SK-N-SH treated with all-trans-retinoic acid at 6 μM for 48 hours (cell line): ENCODE measurements at regions not wholly inside any gene's neighbourhood (a gene's known extent, or its start where the extent isn't known, plus 50 kb on each side); places are given as distances from the start of the nearest gene placed in this dataset.

Experiments
- ATAC-seq: fragments of 200-7000 bp; cut with Tn5 transposase; 3 replicates; pipeline ENCODE4 v1.9.1; 2020; ENCODE audit warnings: mild to moderate bottlenecking, moderate library complexity
- ARNTL ChIP-seq: fragments of 450-650 bp; formaldehyde crosslinking; IDR thresholded peaks from 2 replicates; pipeline ENCODE4 v1.5.0; 2020; ENCODE audit warnings: low read depth, mild to moderate bottlenecking, moderate library complexity, borderline replicate concordance
- BACH2 ChIP-seq: fragments of 250-450 bp; sonication (Bioruptor Pico); IDR thresholded peaks from 2 replicates; pipeline ENCODE4 v1.9.0; 2021; ENCODE audit warnings: mild to moderate bottlenecking, borderline replicate concordance
- ESRRG ChIP-seq: fragments of 250-450 bp; sonication (Bioruptor Pico); IDR thresholded peaks from 2 replicates; pipeline ENCODE4 v1.6.1; 2021; ENCODE audit warnings: mild to moderate bottlenecking
- GLIS3 ChIP-seq: fragments of 250-450 bp; sonication (Bioruptor Pico); IDR thresholded peaks from 2 replicates; pipeline ENCODE4 v1.5.0; 2020; ENCODE audit warnings: mild to moderate bottlenecking, moderate library complexity
- ISL1 ChIP-seq: fragments of 250-450 bp; sonication (Bioruptor Pico); IDR thresholded peaks from 2 replicates; pipeline ENCODE4 v2.1.2; 2022; ENCODE audit warnings: mild to moderate bottlenecking, moderate library complexity
- OSR1 ChIP-seq: fragments of 250-450 bp; sonication (Bioruptor Pico); IDR thresholded peaks from 2 replicates; pipeline ENCODE4 v1.8.0; 2022; ENCODE audit warnings: moderate library complexity, mild to moderate bottlenecking, inconsistent platforms
- PPARA ChIP-seq: fragments of 250-450 bp; sonication (Bioruptor Pico); IDR thresholded peaks from 2 replicates; pipeline ENCODE4 v1.5.0; 2020; ENCODE audit warnings: mild to moderate bottlenecking, borderline replicate concordance
- RARB ChIP-seq: fragments of 250-450 bp; sonication (Bioruptor Pico); IDR thresholded peaks from 2 replicates; pipeline ENCODE4 v1.8.0; 2021; ENCODE audit warnings: mild to moderate bottlenecking, moderate library complexity
- SNAI2 ChIP-seq: fragments of 250-450 bp; sonication (Bioruptor Pico); IDR thresholded peaks from 2 replicates; pipeline ENCODE4 v1.5.0; 2020; ENCODE audit warnings: mild to moderate bottlenecking, moderate library complexity
- TCF4 ChIP-seq: fragments of 250-450 bp; sonication (Bioruptor Pico); IDR thresholded peaks from 2 replicates; pipeline ENCODE4 v1.8.0; 2021; ENCODE audit warnings: mild to moderate bottlenecking, moderate library complexity, borderline replicate concordance
- ZC3H10 ChIP-seq: fragments of 250-450 bp; sonication (Bioruptor Pico); IDR thresholded peaks from 2 replicates; pipeline ENCODE4 v1.5.1; 2021; ENCODE audit warnings: mild to moderate bottlenecking, moderate library complexity
- ZFP30 ChIP-seq: fragments of 450-650 bp; formaldehyde crosslinking; IDR thresholded peaks from 2 replicates; pipeline ENCODE4 v1.5.0; 2022; ENCODE audit warnings: mild to moderate bottlenecking, moderate library complexity
- ZNF70 ChIP-seq: fragments of 450-650 bp; formaldehyde crosslinking; IDR thresholded peaks from 2 replicates; pipeline ENCODE4 v1.5.0; 2020; ENCODE audit warnings: mild to moderate bottlenecking, moderate library complexity
- ZNF8 ChIP-seq: fragments of 450-650 bp; formaldehyde crosslinking; IDR thresholded peaks from 2 replicates; pipeline ENCODE4 v1.5.0; 2020; ENCODE audit warnings: mild to moderate bottlenecking, moderate library complexity
- TF ChIP-seq, protein P1 (sequence below): fragments of 250-450 bp; sonication (Bioruptor Pico); IDR thresholded peaks from 2 replicates; pipeline ENCODE4 v1.5.1; 2021; ENCODE audit warnings: mild to moderate bottlenecking, moderate library complexity
- TF ChIP-seq, protein P2 (sequence below): fragments of 250-450 bp; sonication (Bioruptor Pico); IDR thresholded peaks from 2 replicates; pipeline ENCODE4 v1.8.0; 2021; ENCODE audit warnings: low read depth, mild to moderate bottlenecking, moderate library complexity, borderline replicate concordance
- TF ChIP-seq, protein P3 (sequence below): fragments of 250-450 bp; sonication (Bioruptor Pico); IDR thresholded peaks from 2 replicates; pipeline ENCODE4 v1.5.1; 2020; ENCODE audit warnings: low read depth, mild to moderate bottlenecking, moderate library complexity
- TF ChIP-seq, protein P4 (sequence below): fragments of 250-450 bp; sonication (Bioruptor Pico); IDR thresholded peaks from 2 replicates; pipeline ENCODE4 v1.5.0; 2020; ENCODE audit warnings: mild to moderate bottlenecking, moderate library complexity
- TF ChIP-seq, protein P5 (sequence below): fragments of 250-450 bp; sonication (Bioruptor Pico); IDR thresholded peaks from 2 replicates; pipeline ENCODE4 v1.8.0; 2020; ENCODE audit warnings: mild to moderate bottlenecking, moderate library complexity, borderline replicate concordance

DNA sequence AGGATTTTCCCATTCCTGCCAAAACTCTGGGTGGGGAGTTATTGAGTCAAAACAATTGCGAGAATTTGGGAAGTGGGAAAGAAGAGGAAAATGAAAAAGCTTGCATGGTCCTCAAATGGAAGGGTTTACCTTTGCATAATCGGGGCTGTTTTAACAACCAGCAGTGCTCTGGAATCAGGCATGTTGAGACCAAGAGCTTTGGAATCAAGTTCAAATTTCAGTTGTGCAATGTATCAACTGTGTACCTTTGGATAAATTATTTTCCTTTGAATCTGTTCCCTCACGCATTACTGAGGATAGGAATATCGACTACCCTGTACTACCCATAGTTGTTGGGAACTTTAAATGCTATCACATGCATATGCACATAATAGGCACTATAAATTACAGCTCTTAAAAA lies 205.5 kb downstream of the JCAD start:
- no peak for TF ChIP-seq OSR1 (CRISPR knock-in tag)
- no peak for TF ChIP-seq RARB
- no peak for TF ChIP-seq GLIS3 (CRISPR knock-in tag)
- TF ChIP-seq, protein P1, sequence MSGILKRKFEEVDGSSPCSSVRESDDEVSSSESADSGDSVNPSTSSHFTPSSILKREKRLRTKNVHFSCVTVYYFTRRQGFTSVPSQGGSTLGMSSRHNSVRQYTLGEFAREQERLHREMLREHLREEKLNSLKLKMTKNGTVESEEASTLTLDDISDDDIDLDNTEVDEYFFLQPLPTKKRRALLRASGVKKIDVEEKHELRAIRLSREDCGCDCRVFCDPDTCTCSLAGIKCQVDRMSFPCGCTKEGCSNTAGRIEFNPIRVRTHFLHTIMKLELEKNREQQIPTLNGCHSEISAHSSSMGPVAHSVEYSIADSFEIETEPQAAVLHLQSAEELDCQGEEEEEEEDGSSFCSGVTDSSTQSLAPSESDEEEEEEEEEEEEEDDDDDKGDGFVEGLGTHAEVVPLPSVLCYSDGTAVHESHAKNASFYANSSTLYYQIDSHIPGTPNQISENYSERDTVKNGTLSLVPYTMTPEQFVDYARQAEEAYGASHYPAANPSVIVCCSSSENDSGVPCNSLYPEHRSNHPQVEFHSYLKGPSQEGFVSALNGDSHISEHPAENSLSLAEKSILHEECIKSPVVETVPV (CRISPR knock-in tag): no peak
- TF ChIP-seq ZFP30: no peak
- TF ChIP-seq TCF4 (CRISPR knock-in tag): no peak
- TF ChIP-seq ISL1 (CRISPR knock-in tag): no peak
- no peak for TF ChIP-seq ZNF8 (CRISPR knock-in tag)
- no peak for TF ChIP-seq SNAI2 (CRISPR knock-in tag)
- no peak for TF ChIP-seq ZNF70 (CRISPR knock-in tag)
- TF ChIP-seq ESRRG (CRISPR knock-in tag): no peak
- TF ChIP-seq, protein P2, sequence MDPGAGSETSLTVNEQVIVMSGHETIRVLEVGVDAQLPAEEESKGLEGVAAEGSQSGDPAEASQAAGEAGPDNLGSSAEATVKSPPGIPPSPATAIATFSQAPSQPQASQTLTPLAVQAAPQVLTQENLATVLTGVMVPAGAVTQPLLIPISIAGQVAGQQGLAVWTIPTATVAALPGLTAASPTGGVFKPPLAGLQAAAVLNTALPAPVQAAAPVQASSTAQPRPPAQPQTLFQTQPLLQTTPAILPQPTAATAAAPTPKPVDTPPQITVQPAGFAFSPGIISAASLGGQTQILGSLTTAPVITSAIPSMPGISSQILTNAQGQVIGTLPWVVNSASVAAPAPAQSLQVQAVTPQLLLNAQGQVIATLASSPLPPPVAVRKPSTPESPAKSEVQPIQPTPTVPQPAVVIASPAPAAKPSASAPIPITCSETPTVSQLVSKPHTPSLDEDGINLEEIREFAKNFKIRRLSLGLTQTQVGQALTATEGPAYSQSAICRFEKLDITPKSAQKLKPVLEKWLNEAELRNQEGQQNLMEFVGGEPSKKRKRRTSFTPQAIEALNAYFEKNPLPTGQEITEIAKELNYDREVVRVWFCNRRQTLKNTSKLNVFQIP (CRISPR knock-in tag): no peak
- no peak for TF ChIP-seq ZC3H10 (CRISPR knock-in tag)
- no peak for TF ChIP-seq BACH2 (CRISPR knock-in tag)

DNA sequence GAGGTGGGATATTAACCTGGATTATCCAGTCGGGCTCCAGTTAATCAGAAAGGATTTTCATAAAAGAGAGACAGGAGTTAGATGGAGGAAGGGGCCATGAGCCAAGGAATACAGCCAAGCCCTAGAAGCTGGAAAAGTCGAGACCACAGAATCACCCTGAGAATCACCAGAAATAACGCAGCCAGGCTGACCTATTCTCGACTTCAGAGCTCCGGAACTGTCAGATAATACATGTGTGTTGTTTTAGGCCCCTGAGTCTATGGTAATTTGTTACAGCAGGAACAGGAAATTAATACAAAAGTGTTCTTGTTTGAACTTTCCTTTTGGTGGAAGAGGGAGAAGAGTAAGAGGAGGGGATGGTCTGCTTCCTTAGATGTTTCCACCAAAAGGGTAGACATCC lies 208.1 kb downstream of the JCAD start:
- no peak for ATAC-seq
- TF ChIP-seq, protein P3, sequence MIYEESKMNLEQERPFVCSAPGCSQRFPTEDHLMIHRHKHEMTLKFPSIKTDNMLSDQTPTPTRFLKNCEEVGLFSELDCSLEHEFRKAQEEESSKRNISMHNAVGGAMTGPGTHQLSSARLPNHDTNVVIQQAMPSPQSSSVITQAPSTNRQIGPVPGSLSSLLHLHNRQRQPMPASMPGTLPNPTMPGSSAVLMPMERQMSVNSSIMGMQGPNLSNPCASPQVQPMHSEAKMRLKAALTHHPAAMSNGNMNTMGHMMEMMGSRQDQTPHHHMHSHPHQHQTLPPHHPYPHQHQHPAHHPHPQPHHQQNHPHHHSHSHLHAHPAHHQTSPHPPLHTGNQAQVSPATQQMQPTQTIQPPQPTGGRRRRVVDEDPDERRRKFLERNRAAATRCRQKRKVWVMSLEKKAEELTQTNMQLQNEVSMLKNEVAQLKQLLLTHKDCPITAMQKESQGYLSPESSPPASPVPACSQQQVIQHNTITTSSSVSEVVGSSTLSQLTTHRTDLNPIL: no peak

More for the DNA sequence above, 205.5 kb downstream of the JCAD start:
- ATAC-seq: no peak

DNA sequence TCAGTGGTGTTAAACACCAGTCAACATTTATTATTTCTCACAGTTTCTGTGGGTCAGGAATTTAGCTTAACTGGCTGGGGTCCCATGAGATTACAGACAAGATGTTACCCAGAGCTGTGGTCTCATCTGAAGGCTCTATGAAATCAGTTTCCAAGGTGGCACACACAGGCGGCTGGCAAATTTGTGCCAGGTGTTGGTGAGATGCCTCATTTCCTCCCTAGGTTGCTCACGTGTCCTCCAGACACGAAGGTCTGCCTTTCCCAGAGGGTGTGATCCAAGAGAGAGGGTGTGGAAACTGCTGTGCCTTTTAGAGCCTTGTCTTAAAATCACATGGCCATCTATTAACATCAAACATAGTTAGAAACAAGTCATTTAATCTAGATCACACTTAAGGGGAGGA lies 209.0 kb downstream of the JCAD start:
- no peak for TF ChIP-seq ZC3H10 (CRISPR knock-in tag)
- no peak for TF ChIP-seq TCF4 (CRISPR knock-in tag)
- no peak for TF ChIP-seq ARNTL
- no peak for TF ChIP-seq ISL1 (CRISPR knock-in tag)
- TF ChIP-seq, protein P4, sequence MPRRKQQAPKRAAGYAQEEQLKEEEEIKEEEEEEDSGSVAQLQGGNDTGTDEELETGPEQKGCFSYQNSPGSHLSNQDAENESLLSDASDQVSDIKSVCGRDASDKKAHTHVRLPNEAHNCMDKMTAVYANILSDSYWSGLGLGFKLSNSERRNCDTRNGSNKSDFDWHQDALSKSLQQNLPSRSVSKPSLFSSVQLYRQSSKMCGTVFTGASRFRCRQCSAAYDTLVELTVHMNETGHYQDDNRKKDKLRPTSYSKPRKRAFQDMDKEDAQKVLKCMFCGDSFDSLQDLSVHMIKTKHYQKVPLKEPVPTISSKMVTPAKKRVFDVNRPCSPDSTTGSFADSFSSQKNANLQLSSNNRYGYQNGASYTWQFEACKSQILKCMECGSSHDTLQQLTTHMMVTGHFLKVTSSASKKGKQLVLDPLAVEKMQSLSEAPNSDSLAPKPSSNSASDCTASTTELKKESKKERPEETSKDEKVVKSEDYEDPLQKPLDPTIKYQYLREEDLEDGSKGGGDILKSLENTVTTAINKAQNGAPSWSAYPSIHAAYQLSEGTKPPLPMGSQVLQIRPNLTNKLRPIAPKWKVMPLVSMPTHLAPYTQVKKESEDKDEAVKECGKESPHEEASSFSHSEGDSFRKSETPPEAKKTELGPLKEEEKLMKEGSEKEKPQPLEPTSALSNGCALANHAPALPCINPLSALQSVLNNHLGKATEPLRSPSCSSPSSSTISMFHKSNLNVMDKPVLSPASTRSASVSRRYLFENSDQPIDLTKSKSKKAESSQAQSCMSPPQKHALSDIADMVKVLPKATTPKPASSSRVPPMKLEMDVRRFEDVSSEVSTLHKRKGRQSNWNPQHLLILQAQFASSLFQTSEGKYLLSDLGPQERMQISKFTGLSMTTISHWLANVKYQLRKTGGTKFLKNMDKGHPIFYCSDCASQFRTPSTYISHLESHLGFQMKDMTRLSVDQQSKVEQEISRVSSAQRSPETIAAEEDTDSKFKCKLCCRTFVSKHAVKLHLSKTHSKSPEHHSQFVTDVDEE (CRISPR knock-in tag): no peak
- no peak for TF ChIP-seq OSR1 (CRISPR knock-in tag)
- TF ChIP-seq PPARA (CRISPR knock-in tag): no peak
- TF ChIP-seq, protein P3: no peak
- TF ChIP-seq SNAI2 (CRISPR knock-in tag): no peak
- TF ChIP-seq, protein P5, sequence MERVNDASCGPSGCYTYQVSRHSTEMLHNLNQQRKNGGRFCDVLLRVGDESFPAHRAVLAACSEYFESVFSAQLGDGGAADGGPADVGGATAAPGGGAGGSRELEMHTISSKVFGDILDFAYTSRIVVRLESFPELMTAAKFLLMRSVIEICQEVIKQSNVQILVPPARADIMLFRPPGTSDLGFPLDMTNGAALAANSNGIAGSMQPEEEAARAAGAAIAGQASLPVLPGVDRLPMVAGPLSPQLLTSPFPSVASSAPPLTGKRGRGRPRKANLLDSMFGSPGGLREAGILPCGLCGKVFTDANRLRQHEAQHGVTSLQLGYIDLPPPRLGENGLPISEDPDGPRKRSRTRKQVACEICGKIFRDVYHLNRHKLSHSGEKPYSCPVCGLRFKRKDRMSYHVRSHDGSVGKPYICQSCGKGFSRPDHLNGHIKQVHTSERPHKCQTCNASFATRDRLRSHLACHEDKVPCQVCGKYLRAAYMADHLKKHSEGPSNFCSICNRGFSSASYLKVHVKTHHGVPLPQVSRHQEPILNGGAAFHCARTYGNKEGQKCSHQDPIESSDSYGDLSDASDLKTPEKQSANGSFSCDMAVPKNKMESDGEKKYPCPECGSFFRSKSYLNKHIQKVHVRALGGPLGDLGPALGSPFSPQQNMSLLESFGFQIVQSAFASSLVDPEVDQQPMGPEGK (CRISPR knock-in tag): no peak
- TF ChIP-seq BACH2 (CRISPR knock-in tag): no peak
- no peak for TF ChIP-seq ZFP30
- no peak for TF ChIP-seq GLIS3 (CRISPR knock-in tag)
- no peak for ATAC-seq
